Glutamatergic neuron (in vitro differentiated cells): ENCODE measurements at regions not wholly inside any gene's neighbourhood (a gene's known extent, or its start where the extent isn't known, plus 50 kb on each side); places are given as distances from the start of the nearest gene placed in this dataset.

Source experiments
- DNase-seq: peaks from one replicate; pipeline ENCODE4 v3.0.0; 2022
- H3K27ac Mint-ChIP-seq: one replicate; pipeline ENCODE4 v1.8.0; 2020; ENCODE audit warnings: mild to moderate bottlenecking, mixed read lengths, inconsistent platforms; ENCODE audit not compliant: unreplicated experiment
- H3K27me3 Mint-ChIP-seq: one replicate; pipeline ENCODE4 v1.8.0; 2020; ENCODE audit warnings: mild to moderate bottlenecking, moderate library complexity, mixed read lengths, inconsistent platforms; ENCODE audit not compliant: unreplicated experiment
- H3K36me3 Mint-ChIP-seq: one replicate; pipeline ENCODE4 v1.8.0; 2020; ENCODE audit warnings: mild to moderate bottlenecking, mixed read lengths, inconsistent platforms; ENCODE audit not compliant: unreplicated experiment
- H3K4me1 Mint-ChIP-seq: one replicate; pipeline ENCODE4 v1.8.0; 2020; ENCODE audit warnings: mild to moderate bottlenecking, low read depth, mixed read lengths, inconsistent platforms; ENCODE audit not compliant: unreplicated experiment
- H3K4me3 Mint-ChIP-seq: one replicate; pipeline ENCODE4 v1.8.0; 2020; ENCODE audit warnings: mild to moderate bottlenecking, mixed read lengths, inconsistent platforms; ENCODE audit not compliant: unreplicated experiment
- H3K9me3 Mint-ChIP-seq: one replicate; pipeline ENCODE4 v1.8.0; 2020; ENCODE audit warnings: mild to moderate bottlenecking, moderate library complexity, mixed read lengths, inconsistent platforms; ENCODE audit not compliant: unreplicated experiment
- TF ChIP-seq, protein P1 (sequence below): fragments of 200-600 bp; sonication (generic); IDR thresholded peaks from one replicate; pipeline ENCODE4 v1.5.0; 2021; ENCODE audit not compliant: partially characterized antibody, unreplicated experiment

- Mint-ChIP-seq H3K36me3 (no peaks in the 10 kb centered on the region), H3K27ac (peak overlapping the region; percentile 49), H3K27me3 (no peaks in the 10 kb centered on the region), H3K4me3 (no peak overlapping the region), H3K9me3 (peaks cover 4% of the 10 kb centered on the region), H3K4me1 (peaks cover 2% of the 10 kb centered on the region)
- TF ChIP-seq, protein P1, sequence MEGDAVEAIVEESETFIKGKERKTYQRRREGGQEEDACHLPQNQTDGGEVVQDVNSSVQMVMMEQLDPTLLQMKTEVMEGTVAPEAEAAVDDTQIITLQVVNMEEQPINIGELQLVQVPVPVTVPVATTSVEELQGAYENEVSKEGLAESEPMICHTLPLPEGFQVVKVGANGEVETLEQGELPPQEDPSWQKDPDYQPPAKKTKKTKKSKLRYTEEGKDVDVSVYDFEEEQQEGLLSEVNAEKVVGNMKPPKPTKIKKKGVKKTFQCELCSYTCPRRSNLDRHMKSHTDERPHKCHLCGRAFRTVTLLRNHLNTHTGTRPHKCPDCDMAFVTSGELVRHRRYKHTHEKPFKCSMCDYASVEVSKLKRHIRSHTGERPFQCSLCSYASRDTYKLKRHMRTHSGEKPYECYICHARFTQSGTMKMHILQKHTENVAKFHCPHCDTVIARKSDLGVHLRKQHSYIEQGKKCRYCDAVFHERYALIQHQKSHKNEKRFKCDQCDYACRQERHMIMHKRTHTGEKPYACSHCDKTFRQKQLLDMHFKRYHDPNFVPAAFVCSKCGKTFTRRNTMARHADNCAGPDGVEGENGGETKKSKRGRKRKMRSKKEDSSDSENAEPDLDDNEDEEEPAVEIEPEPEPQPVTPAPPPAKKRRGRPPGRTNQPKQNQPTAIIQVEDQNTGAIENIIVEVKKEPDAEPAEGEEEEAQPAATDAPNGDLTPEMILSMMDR: no peak
- no peak for DNase-seq
These were observed 705.4 kb upstream of the RIOK2 start for GRCh38 chr5:97888439-97888838.

DNA sequence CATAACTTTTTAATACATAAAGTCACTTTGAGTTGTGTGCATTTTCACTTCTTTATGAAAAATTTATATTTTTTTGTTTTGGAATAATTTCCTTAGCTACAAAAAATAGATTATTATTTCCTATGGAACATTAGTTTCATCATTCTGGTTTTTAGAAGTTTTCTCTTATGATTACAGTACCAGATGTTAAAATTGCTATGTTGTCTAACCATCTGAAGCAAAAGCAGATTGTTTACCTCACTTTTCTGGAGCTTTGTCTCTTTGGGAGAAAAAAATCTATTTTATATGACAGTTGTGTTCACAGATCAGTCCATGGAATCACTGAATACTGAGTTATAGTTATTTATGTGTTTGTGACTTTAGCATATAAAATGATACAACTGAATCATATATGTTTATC, 708.9 kb upstream of the RIOK2 start:
- H3K36me3 Mint-ChIP-seq: no peaks in the 10 kb centered on the region
- DNase-seq: no peak
- TF ChIP-seq, protein P1: no peak
- peaks cover 4% of the 10 kb centered on the region for H3K9me3 Mint-ChIP-seq
- no peak overlapping the region for H3K4me3 Mint-ChIP-seq
- H3K27me3 Mint-ChIP-seq: no peaks in the 10 kb centered on the region
- H3K4me1 Mint-ChIP-seq: peaks cover 2% of the 10 kb centered on the region
- H3K27ac Mint-ChIP-seq: no peak overlapping the region

- Mint-ChIP-seq H3K27me3 (peaks cover 4% of the 10 kb centered on the region), H3K9me3 (peaks cover 7% of the 10 kb centered on the region), H3K4me1 (no peaks in the 10 kb centered on the region), H3K27ac (no peak overlapping the region), H3K4me3 (no peak overlapping the region), H3K36me3 (peaks cover 18% of the 10 kb centered on the region)
- TF ChIP-seq, protein P1: no peak
- DNase-seq: no peak
These were observed 720.7 kb upstream of the RIOK2 start for GRCh38 chr5:97903742-97904141.

DNA sequence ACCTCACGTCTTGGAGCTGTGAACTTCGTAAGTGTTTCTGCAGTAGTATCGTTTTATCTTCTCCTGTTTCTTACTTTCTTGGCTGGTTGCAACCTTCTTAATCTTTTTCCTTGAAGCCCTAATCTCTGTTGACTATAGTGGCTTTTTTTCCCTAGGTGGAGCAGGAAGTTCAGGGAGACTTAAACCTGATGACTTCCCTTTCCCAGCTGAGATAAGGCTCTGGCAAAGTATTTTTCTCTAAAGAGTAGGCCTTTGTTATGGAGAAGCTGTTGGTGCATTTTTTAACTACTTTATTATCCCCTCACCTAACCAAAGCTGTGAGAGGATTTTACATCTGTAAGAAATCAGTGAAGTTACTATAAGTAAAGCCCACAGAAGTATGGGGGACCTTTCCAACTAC, 723.1 kb upstream of the RIOK2 start:
- peaks cover 18% of the 10 kb centered on the region for H3K36me3 Mint-ChIP-seq
- peaks cover 7% of the 10 kb centered on the region for H3K9me3 Mint-ChIP-seq

DNA sequence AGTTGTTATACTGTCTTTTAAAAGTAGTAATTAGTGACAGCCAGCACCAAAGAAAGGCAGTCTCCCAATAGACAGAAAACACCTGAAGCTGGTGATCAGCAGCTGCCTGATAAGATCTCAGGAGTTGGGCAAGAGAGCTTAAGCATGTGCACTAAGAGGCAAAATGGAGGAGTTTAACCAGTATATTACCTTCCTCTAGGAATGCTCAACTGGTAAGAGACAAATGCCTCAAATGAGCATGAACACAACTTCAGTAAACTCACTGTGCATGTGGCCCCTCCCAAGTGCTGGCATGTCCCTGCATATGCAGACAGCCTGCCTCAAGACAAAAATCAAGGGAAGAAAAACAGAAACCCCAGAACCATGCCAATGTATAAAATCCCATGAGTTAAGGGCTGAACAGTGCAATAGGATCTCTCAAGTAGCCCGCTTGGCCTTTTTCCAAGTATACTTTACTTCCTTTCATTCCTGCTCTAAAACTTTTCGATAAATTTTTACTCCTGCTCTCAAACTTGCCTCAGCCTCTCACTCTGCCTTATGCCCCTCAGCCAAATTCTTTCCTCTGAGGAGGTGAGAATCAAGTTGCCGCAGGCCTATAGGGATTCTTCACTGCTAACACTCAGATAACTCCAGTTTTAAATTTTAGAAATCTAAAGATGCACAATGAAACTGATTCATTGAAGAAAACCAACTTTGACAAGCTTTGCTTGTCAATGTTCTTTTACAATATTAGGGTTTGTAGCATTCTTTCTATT, 724.8 kb upstream of the RIOK2 start:
- TF ChIP-seq, protein P1: no peak
- Mint-ChIP-seq H3K27ac (no peak overlapping the region), H3K36me3 (peaks cover 13% of the 10 kb centered on the region), H3K27me3 (no peaks in the 10 kb centered on the region), H3K4me1 (no peaks in the 10 kb centered on the region), H3K4me3 (no peak overlapping the region), H3K9me3 (peaks cover 4% of the 10 kb centered on the region)
- no peak for DNase-seq

More for the DNA sequence above, 723.1 kb upstream of the RIOK2 start:
- no peak overlapping the region for H3K4me3 Mint-ChIP-seq
- TF ChIP-seq, protein P1: no peak
- H3K27me3 Mint-ChIP-seq: no peaks in the 10 kb centered on the region
- no peak overlapping the region for H3K27ac Mint-ChIP-seq
- DNase-seq: no peak
- H3K4me1 Mint-ChIP-seq: no peaks in the 10 kb centered on the region
